ENCODE measurements at regions not wholly inside any gene's neighbourhood (a gene's known extent, or its start where the extent isn't known, plus 50 kb on each side); places are given as distances from the start of the nearest gene placed in this dataset.

GRCh38 chr6:168161371-168161750 lies 82.3 kb upstream of the FRMD1 start:
- POLR2A ChIA-PET, result no interaction called here
- H3K27ac Mint-ChIP-seq, result no peak overlapping the region
- CTCF ChIA-PET, result no interaction called here
- no peak overlapping the region for H3K4me3 Mint-ChIP-seq
- ATAC-seq, result no peak
- TF ChIP-seq NFATC4 (CRISPR knock-in tag; IDR thresholded peaks at IDR 0.05) (no peak), SMAD4 (CRISPR knock-in tag; IDR thresholded peaks at IDR 0.05) (no peak), SP1 (CRISPR knock-in tag; conservative IDR thresholded peaks at IDR 0.05) (no peak)
- no peaks in the 10 kb centered on the region for H3K36me3 Mint-ChIP-seq
- DNase-seq (ENCODE audit: low spot score), result no peak
- H3K9me3 Mint-ChIP-seq, result no peaks in the 10 kb centered on the region
- peaks cover 37% of the 10 kb centered on the region for H3K4me1 Mint-ChIP-seq
- no peaks in the 10 kb centered on the region for H3K27me3 Mint-ChIP-seq (ENCODE audit: low read depth)

- ChIA-PET POLR2A (no interaction called here), CTCF (no interaction called here)
- Mint-ChIP-seq H3K4me3 (no peak overlapping the region), H3K27me3 (ENCODE audit: low read depth) (no peaks in the 10 kb centered on the region; the same call in 1 of the 2 replicates), H3K4me1 (peaks cover 41% of the 10 kb centered on the region), H3K9me3 (no peaks in the 10 kb centered on the region), H3K36me3 (no peaks in the 10 kb centered on the region), H3K27ac (no peak overlapping the region)
- ATAC-seq, result no peak
- no peak for DNase-seq (ENCODE audit: low spot score)
- TF ChIP-seq ETV6 (CRISPR knock-in tag; IDR thresholded peaks at IDR 0.05) (no peak), CTCF (IDR thresholded peaks at IDR 0.05) (no peak), NFE2L1 (CRISPR knock-in tag; IDR thresholded peaks at IDR 0.05) (no peak), ELF4 (CRISPR knock-in tag; IDR thresholded peaks at IDR 0.05; ENCODE audit: low read depth) (no peak)
These were observed 81.7 kb upstream of the FRMD1 start for GRCh38 chr6:168160506-168161370.

- no peak overlapping the region for H3K27ac Mint-ChIP-seq
- TF ChIP-seq TP53 (CRISPR knock-in tag; IDR thresholded peaks at IDR 0.05) (no peak), ZNF281 (CRISPR knock-in tag; IDR thresholded peaks at IDR 0.05) (no peak), ESRRA (CRISPR knock-in tag; IDR thresholded peaks at IDR 0.05; ENCODE audit: borderline replicate concordance) (no peak)
- no peak for ATAC-seq
- no peak for DNase-seq (ENCODE audit: low spot score)
- no peaks in the 10 kb centered on the region for H3K36me3 Mint-ChIP-seq
- no peak overlapping the region for H3K4me3 Mint-ChIP-seq
- no peaks in the 10 kb centered on the region for H3K9me3 Mint-ChIP-seq
- H3K4me1 Mint-ChIP-seq, result peaks cover 42% of the 10 kb centered on the region
- ChIA-PET POLR2A (no interaction called here), CTCF (no interaction called here)
- H3K27me3 Mint-ChIP-seq (ENCODE audit: low read depth), result no peaks in the 10 kb centered on the region; the same call in 1 of the 2 replicates
These were observed 80.5 kb upstream of the FRMD1 start for GRCh38 chr6:168159506-168159905.

GRCh38 chr6:168158980-168159349 lies 80.0 kb upstream of the FRMD1 start:
- ChIA-PET CTCF (no interaction called here), POLR2A (no interaction called here)
- TF ChIP-seq PRRX2 (CRISPR knock-in tag; IDR thresholded peaks at IDR 0.05) (no peak), JUN (CRISPR knock-in tag; IDR thresholded peaks at IDR 0.05) (no peak), ZBTB21 (CRISPR knock-in tag; IDR thresholded peaks at IDR 0.05; ENCODE audit: borderline replicate concordance) (no peak), ZNF138 (CRISPR knock-in tag; conservative IDR thresholded peaks at IDR 0.05) (no peak), ERG (CRISPR knock-in tag; IDR thresholded peaks at IDR 0.05) (no peak), TEAD4 (CRISPR knock-in tag; IDR thresholded peaks at IDR 0.05) (no peak), IRF2 (CRISPR knock-in tag; IDR thresholded peaks at IDR 0.05; ENCODE audit: borderline replicate concordance, low read depth) (no peak), ZNF281 (CRISPR knock-in tag; IDR thresholded peaks at IDR 0.05) (no peak), FOXP4 (CRISPR knock-in tag; IDR thresholded peaks at IDR 0.05) (no peak), JAZF1 (CRISPR knock-in tag; IDR thresholded peaks at IDR 0.05) (no peak)

More at GRCh38 chr6:168158980-168159349, 80.0 kb upstream of the FRMD1 start:
- H3K4me1 Mint-ChIP-seq, result peaks cover 45% of the 10 kb centered on the region
- H3K4me3 Mint-ChIP-seq, result no peak overlapping the region
- ATAC-seq (no peak), DNase-seq (ENCODE audit: low spot score) (no peak)
- no peaks in the 10 kb centered on the region for H3K9me3 Mint-ChIP-seq
- no peaks in the 10 kb centered on the region; the same call in 1 of the 2 replicates for H3K27me3 Mint-ChIP-seq (ENCODE audit: low read depth)
- H3K36me3 Mint-ChIP-seq, result no peaks in the 10 kb centered on the region
- H3K27ac Mint-ChIP-seq, result no peak overlapping the region
